HEK293 (cell line): ENCODE measurements at regions not wholly inside any gene's neighbourhood (a gene's known extent, or its start where the extent isn't known, plus 50 kb on each side); places are given as distances from the start of the nearest gene placed in this dataset.

Experiments
- BCL6B ChIP-seq: fragments of 450-650 bp; formaldehyde crosslinking; IDR thresholded peaks from 2 replicates; pipeline ENCODE4 v1.5.1; 2017; ENCODE audit warnings: missing biosample characterization, missing genetic modification characterization
- CTCF ChIP-seq: fragments of 450-650 bp; formaldehyde crosslinking; IDR thresholded peaks from 2 replicates; pipeline ENCODE4 v1.5.1; 2016; ENCODE audit warnings: missing biosample characterization, missing genetic modification characterization
- ELK4 ChIP-seq: IDR thresholded peaks from 2 replicates; pipeline ENCODE4 v1.6.1; 2011; ENCODE audit warnings: mild to moderate bottlenecking, low read depth, low read length, borderline replicate concordance
- REST ChIP-seq: fragments of 450-650 bp; formaldehyde crosslinking; IDR thresholded peaks from 2 replicates; pipeline ENCODE4 v1.5.1; 2016; ENCODE audit warnings: missing biosample characterization, missing genetic modification characterization
- SETDB1 ChIP-seq: IDR thresholded peaks from one replicate; pipeline ENCODE4 v1.6.1; 2017; ENCODE audit warnings: mild to moderate bottlenecking, low read length, moderate library complexity, mixed read lengths; ENCODE audit not compliant: insufficient read length
- ZBTB20 ChIP-seq: fragments of 450-650 bp; formaldehyde crosslinking; IDR thresholded peaks from 2 replicates; pipeline ENCODE4 v1.5.1; 2016; ENCODE audit warnings: missing biosample characterization, missing genetic modification characterization
- ZNF274 ChIP-seq, 2 experiments: fragments of 200-500 bp in 1 of 2; fragments of 450-650 bp in 1 of 2; sonication (Bioruptor generic) in 1 of 2; formaldehyde crosslinking in 1 of 2; IDR thresholded peaks; 2 replicates each; pipeline versions ENCODE4 v1.5.1 to v1.6.1; 2014 to 2016; ENCODE audit warnings: borderline replicate concordance in 1 of 2, inconsistent platforms in 1 of 2, low read length in 1 of 2, missing biosample characterization in 1 of 2, missing genetic modification characterization in 1 of 2
- ZNF324 ChIP-seq: fragments of 450-650 bp; formaldehyde crosslinking; IDR thresholded peaks from 2 replicates; pipeline ENCODE4 v1.5.1; 2016; ENCODE audit warnings: missing biosample characterization, missing genetic modification characterization
- ZNF354C ChIP-seq: fragments of 450-650 bp; formaldehyde crosslinking; IDR thresholded peaks from 2 replicates; pipeline ENCODE4 v1.5.1; 2016; ENCODE audit warnings: missing biosample characterization, missing genetic modification characterization, low read depth, borderline replicate concordance
- ZNF670 ChIP-seq: fragments of 450-650 bp; formaldehyde crosslinking; IDR thresholded peaks from 2 replicates; pipeline ENCODE4 v1.5.1; 2016; ENCODE audit warnings: missing biosample characterization, missing genetic modification characterization, low read depth

- TF ChIP-seq CTCF (tag by site-specific recombination), result no peak
- no peak for TF ChIP-seq ZNF670 (tag by site-specific recombination)
- TF ChIP-seq SETDB1, result no peak
- no peak for TF ChIP-seq BCL6B
- no peak for TF ChIP-seq ZBTB20 (tag by site-specific recombination)
- no peak for TF ChIP-seq ELK4
- TF ChIP-seq ZNF274 (IDR thresholded peaks at IDR 0.05; ENCODE audit: low read length), result no peak
- TF ChIP-seq ZNF274 (tag by site-specific recombination; IDR thresholded peaks at IDR 0.05; ENCODE audit: borderline replicate concordance), result no peak
- TF ChIP-seq REST (tag by site-specific recombination), result no peak
- TF ChIP-seq ZNF324, result no peak
- no peak for TF ChIP-seq ZNF354C
Observed at GRCh38 chr2:228613133-228613850, 431.8 kb upstream of the SPHKAP start.
